MM.1S (cell line): ENCODE measurements at regions not wholly inside any gene's neighbourhood (a gene's known extent, or its start where the extent isn't known, plus 50 kb on each side); places are given as distances from the start of the nearest gene placed in this dataset.

Experiments used
- CTCF ChIP-seq: fragments of 300-600 bp; sonication (generic); IDR thresholded peaks from 2 replicates; pipeline ENCODE4 v1.5.1; 2016; ENCODE audit warnings: antibody characterized with exemption, low read length, mixed read lengths
- EZH2 ChIP-seq: fragments of 300-600 bp; sonication (generic); optimal IDR thresholded peaks from 2 replicates; pipeline ENCODE3; 2017; ENCODE audit warnings: low read depth, mild to moderate bottlenecking, antibody characterized with exemption, low read length, mixed read lengths
- EZH2phosphoT487 ChIP-seq: fragments of 300-600 bp; sonication (generic); IDR thresholded peaks from 2 replicates; pipeline ENCODE4 v1.6.1; 2018; ENCODE audit warnings: antibody characterized with exemption, low read length

- peak; percentile 30 for TF ChIP-seq CTCF
- TF ChIP-seq EZH2, result no peak
- no peak for TF ChIP-seq EZH2phosphoT487
Observed at GRCh38 chr10:23530079-23530478, 91.2 kb downstream of the OTUD1 start.
